NB4 (cell line): ENCODE measurements at regions not wholly inside any gene's neighbourhood (a gene's known extent, or its start where the extent isn't known, plus 50 kb on each side); places are given as distances from the start of the nearest gene placed in this dataset.

ENCODE experiments used
- CTCF ChIP-seq: IDR thresholded peaks from one replicate; pipeline ENCODE4 v1.5.1; 2012; ENCODE audit warnings: low read depth, low read length
- MAX ChIP-seq: IDR thresholded peaks from 2 replicates; pipeline ENCODE4 v1.6.1; 2011; ENCODE audit warnings: low read depth, low read length
- MYC ChIP-seq: IDR thresholded peaks from 2 replicates; pipeline ENCODE4 v1.6.1; 2011; ENCODE audit warnings: low read depth, low read length
- POLR2A ChIP-seq: IDR thresholded peaks from 2 replicates; pipeline ENCODE4 v1.6.1; 2011; ENCODE audit warnings: mild to moderate bottlenecking; ENCODE audit not compliant: insufficient read length; ENCODE audit errors: extremely low read depth

- TF ChIP-seq POLR2A (no peak), CTCF (no peak), MAX (no peak), MYC (no peak)
Measured at GRCh38 chr16:48852458-48852857, 242.5 kb upstream of the N4BP1 start.
